WTC11 (cell line): ENCODE measurements at regions not wholly inside any gene's neighbourhood (a gene's known extent, or its start where the extent isn't known, plus 50 kb on each side); places are given as distances from the start of the nearest gene placed in this dataset.

ENCODE experiments used
- ATF2 ChIP-seq: sonication (generic); formaldehyde crosslinking; IDR thresholded peaks from 2 replicates; pipeline ENCODE4 v1.8.1; 2022; ENCODE audit warnings: low read depth, missing genetic modification reagents, borderline replicate concordance
- CTCF ChIP-seq: fragments of 200-600 bp; IDR thresholded peaks from 2 replicates; pipeline ENCODE4 v1.8.0; 2022; ENCODE audit warnings: antibody characterized with exemption
- IRF2 ChIP-seq: sonication (generic); formaldehyde crosslinking; IDR thresholded peaks from 2 replicates; pipeline ENCODE4 v1.8.0; 2022; ENCODE audit warnings: low read depth, missing genetic modification reagents, borderline replicate concordance
- NFATC4 ChIP-seq: fragments of 250-450 bp; sonication (Bioruptor Pico); IDR thresholded peaks from 2 replicates; pipeline ENCODE4 v1.9.0; 2021; ENCODE audit warnings: mild to moderate bottlenecking
- NR2C2 ChIP-seq: sonication (generic); formaldehyde crosslinking; IDR thresholded peaks from 2 replicates; pipeline ENCODE4 v1.8.0; 2022; ENCODE audit warnings: mild to moderate bottlenecking, missing genetic modification reagents
- TEAD4 ChIP-seq: sonication (generic); formaldehyde crosslinking; IDR thresholded peaks from 2 replicates; pipeline ENCODE4 v1.8.0; 2022; ENCODE audit warnings: mild to moderate bottlenecking, missing genetic modification reagents
- ZNF317 ChIP-seq: sonication (generic); formaldehyde crosslinking; IDR thresholded peaks from 2 replicates; pipeline ENCODE4 v1.8.1; 2023; ENCODE audit warnings: low read depth, mild to moderate bottlenecking, moderate library complexity, missing genetic modification reagents, borderline replicate concordance
- ZNF416 ChIP-seq: fragments of 250-450 bp; sonication (Bioruptor Pico); IDR thresholded peaks from 2 replicates; pipeline ENCODE4 v1.9.0; 2021; ENCODE audit warnings: mild to moderate bottlenecking, inconsistent platforms
- ZNF512 ChIP-seq: sonication (generic); formaldehyde crosslinking; IDR thresholded peaks from 2 replicates; pipeline ENCODE4 v1.8.1; 2022; ENCODE audit warnings: missing genetic modification reagents, borderline replicate concordance
- TF ChIP-seq, protein P1 (sequence below): sonication (generic); formaldehyde crosslinking; IDR thresholded peaks from 2 replicates; pipeline ENCODE4 v1.8.0; 2022; ENCODE audit warnings: mild to moderate bottlenecking, missing genetic modification reagents
- TF ChIP-seq, protein P2 (sequence below): sonication (generic); formaldehyde crosslinking; IDR thresholded peaks from 2 replicates; pipeline ENCODE4 v1.8.1; 2023; ENCODE audit warnings: mild to moderate bottlenecking, missing genetic modification reagents, moderate library complexity

DNA sequence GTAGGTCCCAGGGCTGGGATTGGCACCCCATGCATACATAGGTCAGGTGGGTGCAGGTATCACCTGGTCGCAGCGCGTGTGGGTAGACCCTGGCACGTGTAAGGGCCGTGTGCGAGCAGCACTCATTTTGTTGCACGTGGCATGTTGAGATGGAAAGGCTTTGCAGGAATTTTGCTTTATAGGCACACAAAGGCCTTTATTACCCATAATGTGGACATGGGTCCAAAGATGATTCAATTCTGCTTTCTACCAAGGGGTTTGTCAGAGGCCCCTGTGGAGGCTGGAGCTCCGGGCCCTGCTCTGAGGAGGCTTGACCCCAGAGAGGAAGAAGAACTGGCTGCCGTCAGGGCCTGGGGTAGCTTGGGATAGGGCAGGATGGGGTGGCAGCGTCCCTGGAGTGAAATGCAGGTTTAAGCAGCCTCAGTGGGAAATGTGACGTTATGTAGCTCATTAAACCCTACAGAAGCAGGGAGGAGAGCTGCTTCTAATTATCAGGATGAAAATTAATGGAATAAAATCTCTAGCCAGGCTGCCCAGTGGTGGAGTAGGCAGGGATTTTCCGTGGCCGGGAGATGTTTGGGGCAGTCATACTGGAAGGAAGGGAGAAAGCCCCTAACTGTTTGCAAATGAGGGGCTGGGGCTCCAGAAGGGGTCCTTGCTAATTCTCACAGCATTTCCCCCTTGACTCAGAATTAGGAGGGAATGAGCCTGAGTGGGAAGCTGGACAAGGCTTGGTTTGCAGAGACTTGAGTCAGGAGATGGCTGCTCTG lies 103.3 kb upstream of the PITX1 start:
- no peak for TF ChIP-seq CTCF
- TF ChIP-seq, protein P1, sequence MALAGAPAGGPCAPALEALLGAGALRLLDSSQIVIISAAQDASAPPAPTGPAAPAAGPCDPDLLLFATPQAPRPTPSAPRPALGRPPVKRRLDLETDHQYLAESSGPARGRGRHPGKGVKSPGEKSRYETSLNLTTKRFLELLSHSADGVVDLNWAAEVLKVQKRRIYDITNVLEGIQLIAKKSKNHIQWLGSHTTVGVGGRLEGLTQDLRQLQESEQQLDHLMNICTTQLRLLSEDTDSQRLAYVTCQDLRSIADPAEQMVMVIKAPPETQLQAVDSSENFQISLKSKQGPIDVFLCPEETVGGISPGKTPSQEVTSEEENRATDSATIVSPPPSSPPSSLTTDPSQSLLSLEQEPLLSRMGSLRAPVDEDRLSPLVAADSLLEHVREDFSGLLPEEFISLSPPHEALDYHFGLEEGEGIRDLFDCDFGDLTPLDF (CRISPR knock-in tag), result no peak
- TF ChIP-seq ZNF317 (CRISPR knock-in tag), result no peak
- TF ChIP-seq, protein P2, sequence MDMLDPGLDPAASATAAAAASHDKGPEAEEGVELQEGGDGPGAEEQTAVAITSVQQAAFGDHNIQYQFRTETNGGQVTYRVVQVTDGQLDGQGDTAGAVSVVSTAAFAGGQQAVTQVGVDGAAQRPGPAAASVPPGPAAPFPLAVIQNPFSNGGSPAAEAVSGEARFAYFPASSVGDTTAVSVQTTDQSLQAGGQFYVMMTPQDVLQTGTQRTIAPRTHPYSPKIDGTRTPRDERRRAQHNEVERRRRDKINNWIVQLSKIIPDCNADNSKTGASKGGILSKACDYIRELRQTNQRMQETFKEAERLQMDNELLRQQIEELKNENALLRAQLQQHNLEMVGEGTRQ (CRISPR knock-in tag), result no peak
- TF ChIP-seq ATF2 (CRISPR knock-in tag), result no peak
- TF ChIP-seq TEAD4 (CRISPR knock-in tag), result no peak
- no peak for TF ChIP-seq ZNF416 (CRISPR knock-in tag)
- TF ChIP-seq NR2C2 (CRISPR knock-in tag), result no peak
- no peak for TF ChIP-seq NFATC4 (CRISPR knock-in tag)
- TF ChIP-seq ZNF512, result no peak
- no peak for TF ChIP-seq IRF2 (CRISPR knock-in tag)
